Upper lobe of left lung (tissue), 6 donors: ENCODE measurements at regions not wholly inside any gene's neighbourhood (a gene's known extent, or its start where the extent isn't known, plus 50 kb on each side); places are given as distances from the start of the nearest gene placed in this dataset.
"Not testable (repeated sequence)": the region's sequence is repeated elsewhere in the genome, so short reads cannot be mapped to it uniquely, and the experiment has no call there.

Experiments
- ATAC-seq, 2 donors: fragments of 200-7000 bp; cut with Tn5 transposase; one replicate each; pipeline ENCODE4 v1.9.1; 2022; ENCODE audit warnings: mild to moderate bottlenecking in 2 of 2, moderate library complexity in 2 of 2; ENCODE audit not compliant: low FRiP score in 2 of 2
- DNase-seq, 2 donors: peaks; one replicate each; pipeline ENCODE4 v3.0.0-alpha.2; 2019 to 2020
- H3K27ac ChIP-seq, 4 donors: fragments of 200-600 bp; sonication (generic); one replicate each; pipeline ENCODE4 v1.5.1; 2016 to 2019
- H3K27me3 ChIP-seq, 4 donors: fragments of 200-600 bp; sonication (generic); one replicate each; pipeline ENCODE4 v1.5.1; 2017 to 2019
- H3K36me3 ChIP-seq, 4 donors: fragments of 200-600 bp; sonication (generic); one replicate each; pipeline ENCODE4 v1.5.1; 2016 to 2019
- H3K4me1 ChIP-seq, 4 donors: fragments of 200-600 bp; sonication (generic); one replicate each; pipeline ENCODE4 v1.5.1; 2018 to 2019
- H3K4me3 ChIP-seq, 4 donors: fragments of 200-600 bp; sonication (generic); one replicate each; pipeline ENCODE4 v1.5.1; 2017 to 2019; ENCODE audit warnings: mild to moderate bottlenecking in 2 of 4, moderate library complexity in 1 of 4
- H3K9me3 ChIP-seq, 4 donors: fragments of 200-600 bp; sonication (generic); one replicate each; pipeline ENCODE4 v1.5.1; 2018 to 2019
- EP300 ChIP-seq, 4 donors: sonication (generic); formaldehyde crosslinking; IDR thresholded peaks; one replicate each; pipeline ENCODE4 v1.5.1; 2017; ENCODE audit warnings: antibody characterized with exemption in 4 of 4, control low read depth in 2 of 4
- POLR2A ChIP-seq, 4 donors: fragments of 450-650 bp; IDR thresholded peaks; one replicate each; pipeline ENCODE4 v1.5.1; 2016 to 2017; ENCODE audit warnings: antibody characterized with exemption in 4 of 4, mild to moderate bottlenecking in 2 of 4
- POLR2AphosphoS5 ChIP-seq, 2 donors: sonication (generic); formaldehyde crosslinking; IDR thresholded peaks; one replicate each; pipeline ENCODE4 v1.5.1; 2017; ENCODE audit warnings: antibody characterized with exemption in 2 of 2
- WGBS, 2 donors: methylation state at CpG; one replicate each; pipeline ENCODE4 v1.1.5; 2017 to 2018; 5-methylcytosine and 5-hydroxymethylcytosine counted together
- TF ChIP-seq, protein P1 (sequence below), 6 experiments: fragments of 450-650 bp in 4 of 6; fragments of 200-600 bp in 2 of 6; sonication (generic) in 2 of 6; IDR thresholded peaks; one replicate each; pipeline ENCODE4 v1.5.1; 2016 to 2019; ENCODE audit warnings: antibody characterized with exemption in 6 of 6
- donor health status: DM: no; HTN: no; CAD: no; lungs with moderate emphysema.
- donor health status: DM: no; HTN: yes; CAD: no; lungs with severe emphysema.

DNA sequence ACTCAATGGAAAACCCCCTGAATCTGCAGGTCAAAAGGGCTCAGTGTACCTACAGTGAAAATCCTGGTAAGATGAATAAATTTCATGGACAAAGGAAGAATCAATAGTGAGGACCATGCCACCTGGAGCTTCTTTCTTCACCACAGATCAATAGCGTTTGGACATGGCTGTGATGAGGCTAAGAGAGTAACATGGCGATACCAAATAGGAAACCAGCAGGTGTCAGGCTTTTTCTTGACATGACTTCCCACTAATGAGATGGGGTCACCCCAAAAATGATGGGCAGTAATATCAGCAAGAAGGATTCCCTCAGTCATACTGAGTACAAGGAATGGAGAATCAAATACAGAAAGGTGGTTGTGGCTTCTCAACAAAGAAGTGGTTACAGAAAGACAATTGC lies 208.5 kb upstream of the PLPPR1 start:
- no peak for ATAC-seq
- no peak for TF ChIP-seq POLR2AphosphoS5 (IDR thresholded peaks at IDR 0.05)
- TF ChIP-seq, protein P1, sequence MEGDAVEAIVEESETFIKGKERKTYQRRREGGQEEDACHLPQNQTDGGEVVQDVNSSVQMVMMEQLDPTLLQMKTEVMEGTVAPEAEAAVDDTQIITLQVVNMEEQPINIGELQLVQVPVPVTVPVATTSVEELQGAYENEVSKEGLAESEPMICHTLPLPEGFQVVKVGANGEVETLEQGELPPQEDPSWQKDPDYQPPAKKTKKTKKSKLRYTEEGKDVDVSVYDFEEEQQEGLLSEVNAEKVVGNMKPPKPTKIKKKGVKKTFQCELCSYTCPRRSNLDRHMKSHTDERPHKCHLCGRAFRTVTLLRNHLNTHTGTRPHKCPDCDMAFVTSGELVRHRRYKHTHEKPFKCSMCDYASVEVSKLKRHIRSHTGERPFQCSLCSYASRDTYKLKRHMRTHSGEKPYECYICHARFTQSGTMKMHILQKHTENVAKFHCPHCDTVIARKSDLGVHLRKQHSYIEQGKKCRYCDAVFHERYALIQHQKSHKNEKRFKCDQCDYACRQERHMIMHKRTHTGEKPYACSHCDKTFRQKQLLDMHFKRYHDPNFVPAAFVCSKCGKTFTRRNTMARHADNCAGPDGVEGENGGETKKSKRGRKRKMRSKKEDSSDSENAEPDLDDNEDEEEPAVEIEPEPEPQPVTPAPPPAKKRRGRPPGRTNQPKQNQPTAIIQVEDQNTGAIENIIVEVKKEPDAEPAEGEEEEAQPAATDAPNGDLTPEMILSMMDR (IDR thresholded peaks at IDR 0.05), result no peak
- TF ChIP-seq EP300 (IDR thresholded peaks at IDR 0.05), result no peak
- TF ChIP-seq POLR2A (IDR thresholded peaks at IDR 0.05), result no peak
- Histone ChIP-seq H3K27ac (no peak overlapping the region), H3K36me3 (no peaks in the 10 kb centered on the region), H3K27me3 (no peaks in the 10 kb centered on the region), H3K4me3 (no peak overlapping the region), H3K4me1 (no peaks in the 10 kb centered on the region), H3K9me3 (no peaks in the 10 kb centered on the region)
- 76 to 90% methylated on average over 2 of the region's 2 CpGs for WGBS, 2 donors
- no peak for DNase-seq

DNA sequence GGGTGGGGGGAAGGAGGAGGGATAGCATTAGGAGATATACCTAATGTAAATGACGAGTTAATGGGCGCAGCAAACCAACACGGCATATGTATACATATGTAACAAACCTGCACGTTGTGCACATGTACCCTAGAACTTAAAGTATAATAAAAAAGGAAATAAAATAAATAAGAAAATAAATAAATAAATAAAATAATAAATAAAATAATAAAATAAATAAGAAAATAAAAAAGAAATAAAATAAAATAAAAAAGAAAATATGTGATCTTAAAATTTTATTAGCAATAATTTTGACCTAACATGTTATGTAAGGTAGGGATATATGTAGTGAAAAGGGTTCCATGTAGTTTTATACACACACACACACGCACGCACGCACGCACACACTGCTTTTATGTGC lies 195.5 kb upstream of the PLPPR1 start:
- not testable (repeated sequence) for H3K27ac ChIP-seq, H3K27me3 ChIP-seq, H3K9me3 ChIP-seq, H3K4me3 ChIP-seq, H3K36me3 ChIP-seq, H3K4me1 ChIP-seq, ATAC-seq, DNase-seq
- WGBS, 2 donors, result 93 to 94% methylated on average over 8 of the region's 8 CpGs

GRCh38 chr9:100838857-100839256 lies 189.7 kb upstream of the PLPPR1 start:
- no peaks in the 10 kb centered on the region for H3K27me3 ChIP-seq
- TF ChIP-seq POLR2AphosphoS5 (IDR thresholded peaks at IDR 0.05) (no peak), EP300 (IDR thresholded peaks at IDR 0.05) (no peak), POLR2A (IDR thresholded peaks at IDR 0.05) (no peak)
- TF ChIP-seq, protein P1 (IDR thresholded peaks at IDR 0.05), result no peak
- H3K27ac ChIP-seq, result no peak overlapping the region
- 44 to 60% methylated on average over 2 of the region's 2 CpGs for WGBS, 2 donors
- no peaks in the 10 kb centered on the region for H3K36me3 ChIP-seq
- ATAC-seq (no peak), DNase-seq (no peak)
- no peaks in the 10 kb centered on the region for H3K4me1 ChIP-seq
- H3K4me3 ChIP-seq, result no peak overlapping the region
- no peaks in the 10 kb centered on the region for H3K9me3 ChIP-seq

DNA sequence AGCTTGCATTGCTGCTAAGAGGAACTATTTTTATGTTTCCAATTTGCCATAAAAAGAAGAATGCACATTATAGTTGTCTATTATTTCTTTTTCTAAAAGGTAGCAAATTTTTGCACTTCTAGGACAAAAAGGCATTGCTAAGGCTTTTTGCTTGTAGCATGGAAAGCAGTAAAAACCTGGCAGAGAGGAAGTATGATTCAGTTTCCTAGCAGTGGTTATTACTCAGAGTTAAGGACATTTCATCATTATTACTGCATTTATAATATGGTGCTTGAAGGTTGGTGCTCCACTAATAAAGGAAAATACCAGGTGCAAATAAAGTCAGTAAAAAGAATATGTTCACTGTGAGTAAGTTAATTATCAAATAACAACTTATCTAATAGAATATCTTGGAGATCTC lies 179.8 kb upstream of the PLPPR1 start:
- ATAC-seq (no peak), DNase-seq (no peak)
- Histone ChIP-seq H3K4me3 (no peak overlapping the region), H3K9me3 (no peaks in the 10 kb centered on the region), H3K4me1 (no peaks in the 10 kb centered on the region), H3K27ac (no peak overlapping the region), H3K36me3 (no peaks in the 10 kb centered on the region), H3K27me3 (no peaks in the 10 kb centered on the region)
- TF ChIP-seq POLR2A (IDR thresholded peaks at IDR 0.05), result no peak
- no peak for TF ChIP-seq EP300 (IDR thresholded peaks at IDR 0.05)
- no peak for TF ChIP-seq POLR2AphosphoS5 (IDR thresholded peaks at IDR 0.05)
- TF ChIP-seq, protein P1 (IDR thresholded peaks at IDR 0.05), result no peak

DNA sequence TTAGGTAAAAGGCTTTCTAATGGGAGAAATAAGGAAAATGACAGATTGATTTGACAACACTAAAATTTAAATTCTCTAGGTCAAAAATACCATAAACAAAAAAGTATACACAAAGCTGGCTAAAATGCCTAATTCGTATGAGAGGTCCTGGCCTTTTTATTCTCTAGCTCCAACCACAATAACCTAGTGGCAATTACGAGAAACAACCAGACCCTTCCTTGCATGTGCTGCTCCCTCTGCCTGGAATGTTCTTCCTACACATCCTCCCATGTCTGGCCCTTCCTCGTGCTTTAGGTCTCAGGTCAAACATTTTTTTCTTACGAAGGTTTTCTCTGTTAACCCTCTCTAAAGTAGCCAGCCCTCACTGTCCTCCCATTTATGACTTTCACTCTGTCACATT lies 176.4 kb upstream of the PLPPR1 start:
- 35 to 46% methylated on average over 4 of the region's 4 CpGs for WGBS, 2 donors
- no peak for TF ChIP-seq EP300 (IDR thresholded peaks at IDR 0.05)
- TF ChIP-seq, protein P1 (IDR thresholded peaks at IDR 0.05), result no peak
- TF ChIP-seq POLR2A (IDR thresholded peaks at IDR 0.05), result no peak
- TF ChIP-seq POLR2AphosphoS5 (IDR thresholded peaks at IDR 0.05), result no peak
- Histone ChIP-seq H3K9me3 (no peaks in the 10 kb centered on the region), H3K27ac (no peak overlapping the region), H3K4me3 (no peak overlapping the region), H3K4me1 (no peaks in the 10 kb centered on the region), H3K36me3 (no peaks in the 10 kb centered on the region), H3K27me3 (no peaks in the 10 kb centered on the region)
- no peak for ATAC-seq
- DNase-seq, result no peak
